GM04503 (cell line): ENCODE measurements at regions not wholly inside any gene's neighbourhood (a gene's known extent, or its start where the extent isn't known, plus 50 kb on each side); places are given as distances from the start of the nearest gene placed in this dataset.
"Not testable (repeated sequence)": the region's sequence is repeated elsewhere in the genome, so short reads cannot be mapped to it uniquely, and the experiment has no call there.

ENCODE experiments used
- DNase-seq: peaks from one replicate; pipeline ENCODE4 v3.0.0-alpha.2; 2012; ENCODE audit warnings: low read depth

DNA sequence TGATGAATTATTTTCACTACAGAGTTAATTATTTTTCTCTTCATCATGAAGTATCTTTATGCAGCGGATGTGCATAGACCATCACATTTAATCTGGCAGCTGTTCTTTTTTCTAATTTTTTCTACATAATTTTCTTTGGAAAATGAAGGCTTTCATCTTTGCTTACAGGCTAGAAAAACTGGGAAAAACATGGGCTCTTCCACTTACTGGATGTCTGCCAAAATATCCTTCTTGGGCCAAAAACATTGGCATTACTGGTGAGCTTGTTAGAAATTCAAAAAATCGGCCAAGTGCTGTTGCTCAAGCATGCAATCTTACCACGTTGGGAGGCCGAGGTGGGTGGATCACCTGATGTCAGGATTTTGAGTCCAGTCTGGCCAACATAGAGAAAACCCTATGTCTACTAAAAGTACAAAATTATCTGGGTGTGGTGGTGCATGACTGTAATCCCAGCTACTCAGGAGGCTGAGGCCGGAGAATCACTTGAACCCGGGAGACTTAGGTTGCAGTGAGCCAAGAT, 176.8 kb downstream of the ZNF737 start:
- DNase-seq = no peak

- DNase-seq = no peak
These were observed 180.5 kb downstream of the ZNF737 start for GRCh38 chr19:20385061-20385460.

DNA sequence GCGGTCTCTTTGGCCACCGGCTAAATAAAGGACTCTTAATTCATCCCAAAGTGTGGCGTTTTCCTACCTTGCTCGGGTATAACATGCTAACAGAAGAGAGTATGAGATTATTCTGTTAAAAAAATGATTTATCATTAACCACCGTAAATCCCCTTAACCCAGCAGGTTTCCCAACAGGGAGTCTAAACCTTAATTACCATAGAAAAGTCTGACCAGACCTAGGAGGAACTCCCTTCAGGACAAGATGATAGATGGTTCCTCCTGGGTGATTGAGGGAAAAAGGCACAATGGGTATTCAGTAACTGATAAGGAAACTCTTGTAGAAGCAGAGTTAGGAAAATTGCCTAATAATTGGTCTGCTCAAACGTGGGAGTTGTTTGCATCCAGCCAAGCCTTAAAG, 193.7 kb downstream of the ZNF737 start:
- no peak for DNase-seq

- not testable (repeated sequence) for DNase-seq
These were observed 194.3 kb downstream of the ZNF737 start for GRCh38 chr19:20371304-20371703.

DNA sequence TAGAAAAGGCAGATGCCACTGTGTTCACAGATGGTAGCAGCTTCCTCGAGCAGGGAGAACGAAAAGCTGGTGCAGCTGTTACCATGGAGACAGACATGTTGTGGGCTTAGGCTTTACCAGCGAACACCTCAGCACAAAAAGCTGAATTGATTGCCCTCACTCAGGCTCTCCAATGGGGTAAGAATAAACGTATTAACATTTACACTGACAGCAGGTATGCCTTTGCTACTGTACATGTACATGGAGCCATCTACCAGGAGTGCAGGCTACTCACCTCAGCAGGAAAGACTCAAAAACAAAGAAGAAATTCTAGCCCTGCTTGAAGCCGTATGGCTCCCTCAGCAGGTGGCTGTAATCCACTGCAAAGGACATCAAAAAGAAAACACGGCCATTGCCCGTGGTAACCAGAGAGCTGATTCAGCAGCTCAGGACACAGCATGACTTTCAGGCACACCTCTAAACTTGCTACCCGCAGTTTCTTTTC, 197.7 kb downstream of the ZNF737 start:
- no peak for DNase-seq

DNA sequence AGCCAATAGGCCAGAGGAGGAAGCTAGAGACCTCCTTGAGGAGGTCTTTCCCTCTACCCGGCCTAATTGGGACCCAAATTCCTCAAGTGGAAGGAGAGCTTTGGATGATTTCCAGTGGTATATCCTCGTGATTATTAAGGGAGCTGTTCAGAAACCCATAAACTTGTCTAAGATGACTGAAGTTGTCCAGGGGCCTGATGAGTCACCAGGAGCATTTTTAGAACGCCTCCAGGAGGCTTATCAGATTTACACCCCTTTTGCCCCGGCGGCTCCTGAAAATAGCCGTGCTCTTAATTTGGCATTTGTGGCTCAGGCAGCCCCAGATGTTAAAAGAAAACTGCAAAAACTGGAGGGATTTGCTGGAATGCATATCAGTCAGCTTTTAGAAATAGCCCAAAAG, 198.1 kb downstream of the ZNF486 start:
- DNase-seq = no peak

DNA sequence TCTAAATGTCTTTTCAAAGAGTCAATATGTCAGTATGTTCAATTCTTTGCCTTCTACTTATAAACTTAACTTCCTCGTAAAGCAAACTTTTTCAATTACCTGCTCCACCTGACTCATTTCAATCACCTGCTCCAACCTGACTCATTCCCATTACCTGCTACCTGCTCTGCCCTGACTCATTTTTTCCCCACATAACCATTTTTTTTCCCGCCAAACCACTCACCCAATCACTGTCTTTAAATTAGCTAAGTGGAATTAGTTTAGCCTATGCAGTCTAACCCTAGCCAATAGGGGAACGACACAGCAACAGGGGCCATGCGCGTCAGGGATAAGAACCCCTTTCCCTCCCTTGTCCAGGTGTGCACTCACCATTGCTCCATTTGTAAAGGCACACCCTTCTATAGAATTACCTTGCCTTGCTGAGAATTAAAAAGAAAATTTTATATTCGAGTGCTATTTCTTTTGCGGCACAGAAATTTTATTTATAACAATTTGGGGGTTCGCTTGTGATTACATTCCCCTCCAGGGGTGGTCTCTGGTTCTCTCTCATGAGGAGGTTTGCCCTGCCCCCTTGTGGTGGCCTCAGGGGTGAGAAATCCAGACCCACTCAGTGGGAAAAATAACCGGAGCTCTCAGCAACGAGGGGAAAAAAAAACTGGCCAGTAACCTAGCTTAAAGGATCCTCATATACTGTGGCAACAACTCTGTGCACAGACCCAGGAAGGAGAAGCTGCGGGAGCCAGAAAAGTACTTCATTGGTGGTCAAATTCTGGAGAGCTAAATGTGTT, 193.1 kb downstream of the ZNF486 start:
- no peak for DNase-seq

- DNase-seq = not testable (repeated sequence)
These were observed 191.9 kb downstream of the ZNF486 start for GRCh38 chr19:20358841-20359465.

GRCh38 chr19:20357921-20358320, 190.9 kb downstream of the ZNF486 start:
- DNase-seq = no peak

DNA sequence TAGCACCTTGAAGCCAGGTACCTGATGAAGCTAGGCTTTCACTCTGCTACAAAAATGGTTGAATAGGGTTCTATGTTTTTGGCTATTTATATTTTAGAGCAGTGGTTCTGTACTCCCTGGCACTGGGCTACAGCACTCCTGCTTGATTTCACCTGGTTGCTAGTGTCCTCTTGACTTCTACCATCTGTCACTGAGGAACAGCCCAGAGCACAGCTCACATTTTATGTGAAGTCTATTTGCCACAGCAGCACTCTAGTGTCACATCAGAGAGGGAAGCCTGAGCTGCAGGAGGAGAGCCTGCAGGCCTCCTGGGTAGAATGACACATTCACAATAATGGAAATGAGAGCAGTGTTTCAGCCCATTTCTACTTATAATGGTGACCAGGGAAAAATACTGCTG, 184.2 kb downstream of the ZNF486 start:
- no peak for DNase-seq

DNA sequence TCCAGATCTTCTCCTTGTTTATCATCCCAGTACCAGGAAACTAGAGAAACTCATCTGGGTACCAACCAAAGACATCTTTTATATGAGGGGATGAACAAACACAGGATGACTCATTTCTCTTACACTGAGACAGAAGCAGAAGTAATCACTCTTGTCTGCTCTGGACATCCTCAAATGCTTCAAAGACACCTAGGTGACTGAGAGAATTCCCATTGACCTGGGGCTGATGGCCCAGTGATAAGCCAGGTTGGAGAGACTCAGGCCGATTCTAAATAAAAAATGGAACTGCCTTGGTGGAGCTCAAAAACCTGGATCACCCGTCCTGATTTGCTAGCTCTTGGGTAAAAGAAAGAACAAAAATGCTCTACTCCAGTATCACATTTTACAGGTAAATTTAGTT, 182.2 kb downstream of the ZNF486 start:
- DNase-seq = no peak

GRCh38 chr19:20339444-20339843, 172.4 kb downstream of the ZNF486 start:
- DNase-seq = no peak

GRCh38 chr19:20334760-20335159, 167.7 kb downstream of the ZNF486 start:
- no peak for DNase-seq

DNA sequence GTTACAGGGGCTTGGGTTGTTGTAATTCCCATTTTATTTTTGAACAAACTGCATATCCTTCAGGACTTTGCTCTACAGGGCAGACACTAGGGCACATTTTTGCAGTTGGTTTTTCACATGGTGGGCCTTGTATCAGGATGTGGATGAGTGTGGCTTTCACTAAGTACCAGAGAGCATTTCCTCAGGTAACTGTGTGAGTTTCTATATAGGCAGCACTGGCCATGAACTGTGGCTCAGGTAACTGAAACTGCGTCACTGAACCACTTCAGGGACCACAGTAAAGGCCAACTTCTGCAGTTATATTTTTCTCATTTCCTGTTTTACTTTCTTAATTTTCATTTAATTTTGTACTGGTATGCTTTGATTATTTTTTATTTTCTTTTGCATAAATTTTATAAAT, 166.5 kb downstream of the ZNF486 start:
- DNase-seq = no peak

DNA sequence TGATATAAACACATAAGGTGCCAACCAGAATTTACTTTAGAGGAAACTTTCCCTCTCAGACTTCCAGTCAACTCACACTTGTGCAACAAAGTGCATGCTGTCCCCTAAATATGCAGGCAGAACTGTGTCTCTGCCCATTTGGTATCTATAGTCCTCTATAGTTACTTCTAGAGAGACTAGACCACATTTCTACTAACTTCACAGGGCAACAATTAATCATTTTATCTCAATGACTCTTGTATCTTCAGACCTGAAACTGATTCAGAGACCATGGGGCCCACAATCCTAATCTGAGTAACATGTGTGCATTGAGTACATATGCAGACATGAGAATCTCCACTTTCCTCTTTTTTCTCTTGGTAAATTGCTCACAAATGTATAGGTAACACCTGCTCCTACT, 158.1 kb downstream of the ZNF486 start:
- DNase-seq = no peak

GRCh38 chr19:20321139-20321763, 154.2 kb downstream of the ZNF486 start:
- no peak for DNase-seq

DNA sequence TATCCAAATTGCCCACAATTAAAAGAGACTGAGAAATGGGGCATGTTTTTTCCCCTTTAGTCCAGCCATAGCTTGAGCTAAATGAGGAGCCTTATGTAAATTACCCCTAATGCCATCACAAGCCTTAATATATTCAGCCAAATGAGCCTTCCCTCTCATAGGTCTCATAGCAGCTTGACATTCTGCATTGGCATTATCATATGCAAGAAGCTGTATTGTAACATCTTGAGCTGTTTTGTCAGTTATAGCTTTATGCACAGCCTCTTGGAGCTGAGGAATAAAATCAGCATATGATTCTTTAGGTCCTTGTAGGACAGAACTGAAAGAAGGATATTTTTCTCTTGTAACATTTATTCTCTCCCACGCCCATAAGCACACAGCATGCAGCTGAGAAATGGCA, 153.2 kb downstream of the ZNF486 start:
- no peak for DNase-seq

GRCh38 chr19:20318616-20319015, 151.6 kb downstream of the ZNF486 start:
- DNase-seq = no peak

DNA sequence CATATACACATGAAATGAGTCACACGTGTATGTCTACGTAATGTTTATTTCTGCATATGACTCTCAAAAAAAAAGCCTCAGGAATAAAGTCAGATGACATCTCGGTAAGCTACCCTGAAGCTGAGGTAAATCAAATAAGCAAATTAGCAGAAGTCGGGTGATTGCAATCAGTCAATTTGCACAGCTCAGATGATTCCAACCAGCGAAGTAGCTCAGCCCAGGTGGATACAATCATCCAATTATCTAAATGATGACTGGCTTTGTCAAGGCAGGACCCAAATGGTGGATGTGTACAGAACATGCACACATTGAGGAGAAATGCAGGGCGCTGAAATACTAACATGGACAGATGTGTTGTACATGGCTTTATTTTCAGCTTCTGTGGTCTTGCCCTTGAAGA, 148.5 kb downstream of the ZNF486 start:
- no peak for DNase-seq

- no peak for DNase-seq
These were observed 146.9 kb downstream of the ZNF486 start for GRCh38 chr19:20313894-20314293.

GRCh38 chr19:20307127-20307526, 140.1 kb downstream of the ZNF486 start:
- DNase-seq = no peak

DNA sequence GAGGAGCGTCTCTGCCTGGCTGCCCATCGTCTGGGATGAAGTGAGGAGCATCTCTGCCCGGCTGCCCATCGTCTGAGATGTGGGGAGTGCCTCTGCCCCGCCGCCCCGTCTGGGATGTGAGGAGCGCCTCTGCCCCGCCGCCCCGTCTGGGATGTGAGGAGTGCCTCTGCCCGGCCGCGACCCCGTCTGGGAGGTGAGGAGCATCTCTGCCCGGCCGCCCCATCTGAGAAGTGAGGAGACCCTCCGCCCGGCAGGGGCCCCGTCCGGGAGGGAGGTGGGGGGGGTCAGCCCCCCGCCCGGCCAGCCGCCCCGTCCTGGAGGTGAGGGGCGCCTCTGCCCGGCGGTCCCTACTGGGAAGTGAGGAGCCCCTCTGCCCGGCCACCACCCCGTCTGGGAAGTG, 129.3 kb downstream of the ZNF486 start:
- DNase-seq = not testable (repeated sequence)

- DNase-seq = no peak
These were observed 127.2 kb downstream of the ZNF486 start for GRCh38 chr19:20294181-20294580.
